Cardiac muscle cell (in vitro differentiated cells and primary cell): ENCODE measurements at regions not wholly inside any gene's neighbourhood (a gene's known extent, or its start where the extent isn't known, plus 50 kb on each side); places are given as distances from the start of the nearest gene placed in this dataset.

Experiments used
- DNase-seq, 2 donors: peaks; one replicate each; pipeline versions ENCODE4 v3.0.0 to v3.0.0-alpha.2; 2010 to 2017; ENCODE audit warnings: low read depth in 1 of 2, low spot score in 1 of 2
- H3K27ac ChIP-seq: fragments of 200-600 bp; sonication (generic); 2 replicates; pipeline ENCODE4 v1.5.1; 2016
- H3K27me3 ChIP-seq: fragments of 200-600 bp; sonication (generic); 2 replicates; pipeline ENCODE4 v1.6.0; 2016; ENCODE audit warnings: control low read depth
- H3K36me3 ChIP-seq: fragments of 200-600 bp; sonication (generic); 2 replicates; pipeline ENCODE4 v1.5.1; 2016; ENCODE audit warnings: control low read depth
- H3K4me1 ChIP-seq: fragments of 200-600 bp; sonication (generic); 2 replicates; pipeline ENCODE4 v1.8.1; 2017; ENCODE audit warnings: low read depth, mild to moderate bottlenecking, mixed run types
- H3K4me3 ChIP-seq: fragments of 200-600 bp; sonication (generic); 2 replicates; pipeline ENCODE4 v1.5.1; 2016; ENCODE audit warnings: mild to moderate bottlenecking
- H3K9me3 ChIP-seq: fragments of 200-600 bp; sonication (generic); 2 replicates; pipeline ENCODE4 v1.5.1; 2017; ENCODE audit warnings: low read depth, mild to moderate bottlenecking, control low read depth
- TF ChIP-seq, protein P1 (sequence below): IDR thresholded peaks from 2 replicates; pipeline ENCODE4 v1.5.1; 2012; ENCODE audit warnings: low read depth, mild to moderate bottlenecking, low read length

GRCh38 chr3:106182950-106183511, 314.2 kb upstream of the CBLB start:
- no peak for DNase-seq
- Histone ChIP-seq H3K4me3 (no peak overlapping the region), H3K27me3 (no peaks in the 10 kb centered on the region), H3K27ac (no peak overlapping the region), H3K4me1 (no peaks in the 10 kb centered on the region), H3K9me3 (no peaks in the 10 kb centered on the region), H3K36me3 (no peaks in the 10 kb centered on the region)
- TF ChIP-seq, protein P1, sequence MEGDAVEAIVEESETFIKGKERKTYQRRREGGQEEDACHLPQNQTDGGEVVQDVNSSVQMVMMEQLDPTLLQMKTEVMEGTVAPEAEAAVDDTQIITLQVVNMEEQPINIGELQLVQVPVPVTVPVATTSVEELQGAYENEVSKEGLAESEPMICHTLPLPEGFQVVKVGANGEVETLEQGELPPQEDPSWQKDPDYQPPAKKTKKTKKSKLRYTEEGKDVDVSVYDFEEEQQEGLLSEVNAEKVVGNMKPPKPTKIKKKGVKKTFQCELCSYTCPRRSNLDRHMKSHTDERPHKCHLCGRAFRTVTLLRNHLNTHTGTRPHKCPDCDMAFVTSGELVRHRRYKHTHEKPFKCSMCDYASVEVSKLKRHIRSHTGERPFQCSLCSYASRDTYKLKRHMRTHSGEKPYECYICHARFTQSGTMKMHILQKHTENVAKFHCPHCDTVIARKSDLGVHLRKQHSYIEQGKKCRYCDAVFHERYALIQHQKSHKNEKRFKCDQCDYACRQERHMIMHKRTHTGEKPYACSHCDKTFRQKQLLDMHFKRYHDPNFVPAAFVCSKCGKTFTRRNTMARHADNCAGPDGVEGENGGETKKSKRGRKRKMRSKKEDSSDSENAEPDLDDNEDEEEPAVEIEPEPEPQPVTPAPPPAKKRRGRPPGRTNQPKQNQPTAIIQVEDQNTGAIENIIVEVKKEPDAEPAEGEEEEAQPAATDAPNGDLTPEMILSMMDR: no peak

- TF ChIP-seq, protein P1: no peak
- Histone ChIP-seq H3K27ac (no peak overlapping the region), H3K4me3 (no peak overlapping the region), H3K27me3 (no peaks in the 10 kb centered on the region), H3K4me1 (no peaks in the 10 kb centered on the region), H3K36me3 (no peaks in the 10 kb centered on the region), H3K9me3 (no peaks in the 10 kb centered on the region)
- DNase-seq: peak in 1 of 2 donors; percentile 87
Measured at GRCh38 chr3:106183762-106184391, 315.1 kb upstream of the CBLB start.

- TF ChIP-seq, protein P1: no peak
- H3K36me3 ChIP-seq: no peaks in the 10 kb centered on the region
- no peaks in the 10 kb centered on the region for H3K4me1 ChIP-seq
- no peak overlapping the region for H3K4me3 ChIP-seq
- H3K9me3 ChIP-seq: no peaks in the 10 kb centered on the region
- DNase-seq: no peak
- H3K27ac ChIP-seq: no peak overlapping the region
- H3K27me3 ChIP-seq: no peaks in the 10 kb centered on the region
Measured at GRCh38 chr3:106184540-106185457, 316.0 kb upstream of the CBLB start.

GRCh38 chr3:106185949-106186348, 317.1 kb upstream of the CBLB start:
- DNase-seq: no peak
- H3K27ac ChIP-seq: no peak overlapping the region
- TF ChIP-seq, protein P1: no peak

DNA sequence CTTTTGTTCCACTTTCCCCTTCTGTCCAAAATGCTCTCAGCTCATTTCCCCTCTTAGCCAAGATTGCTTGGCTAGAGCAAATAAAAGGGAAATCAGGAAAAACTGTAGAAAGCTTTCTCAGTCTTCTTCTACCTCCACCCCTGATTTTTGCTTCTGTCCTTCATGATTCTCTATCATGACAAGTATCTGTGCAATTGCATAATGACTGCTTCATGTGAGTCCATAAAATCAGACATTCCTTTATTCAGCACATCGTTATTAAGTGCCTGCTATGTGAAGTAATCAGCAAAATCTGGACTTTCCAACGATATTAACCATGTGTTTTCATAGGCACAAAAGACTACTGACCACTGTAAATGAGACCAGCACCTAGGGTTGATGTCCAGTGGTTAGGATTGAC, 321.5 kb upstream of the CBLB start:
- Histone ChIP-seq H3K27me3 (no peaks in the 10 kb centered on the region), H3K4me1 (no peaks in the 10 kb centered on the region), H3K9me3 (no peaks in the 10 kb centered on the region), H3K4me3 (no peak overlapping the region), H3K36me3 (no peaks in the 10 kb centered on the region), H3K27ac (no peak overlapping the region)
- DNase-seq: no peak
- TF ChIP-seq, protein P1: no peak

More at GRCh38 chr3:106185949-106186348, 317.1 kb upstream of the CBLB start:
- H3K9me3 ChIP-seq: no peaks in the 10 kb centered on the region
- no peak overlapping the region for H3K4me3 ChIP-seq
- H3K27me3 ChIP-seq: no peaks in the 10 kb centered on the region
- H3K36me3 ChIP-seq: no peaks in the 10 kb centered on the region
- H3K4me1 ChIP-seq: no peaks in the 10 kb centered on the region
